GM12878 (cell line): ENCODE measurements at regions not wholly inside any gene's neighbourhood (a gene's known extent, or its start where the extent isn't known, plus 50 kb on each side); places are given as distances from the start of the nearest gene placed in this dataset.
A peak's percentile ranks its signal among the peaks of the same experiment; 100 is the strongest.
"Not testable (repeated sequence)": the region's sequence is repeated elsewhere in the genome, so short reads cannot be mapped to it uniquely, and the experiment has no call there.

ENCODE experiments used
- ATAC-seq: fragments of 200-7000 bp; cut with Tn5 transposase; 3 replicates; pipeline ENCODE4 v1.9.1; 2020; ENCODE audit warnings: mild to moderate bottlenecking, moderate library complexity
- BruUV-seq: library from RNA; stranded (reverse); fragments of 400-500 nt; replicated peaks from 2 replicates; lab custom pipeline; 2021; lab: Mats Ljungman, UMichigan
- CTCF ChIA-PET: fragments of 300-600 bp; sonication (Branson Sonifier 250); formaldehyde crosslinking; extraction: SDS; loops from one replicate; lab custom pipeline; 2021; ENCODE audit warnings: inconsistent platforms; lab: Yijun Ruan, JAX
- POLR2A ChIA-PET: fragments of 350-600 bp; formaldehyde crosslinking; extraction: SDS; loops from one replicate; lab custom pipeline; 2021; ENCODE audit warnings: inconsistent platforms; lab: Charles Lee
- RAD21 ChIA-PET: fragments of 300-600 bp; sonication (Branson Sonifier 250); formaldehyde crosslinking; loops from one replicate; lab custom pipeline; 2023; ENCODE audit warnings: antibody characterized with exemption; ENCODE audit not compliant: unreplicated experiment; lab: Charles Lee
- SMC1A ChIA-PET: fragments of 300-600 bp; sonication (Branson Sonifier 250); formaldehyde crosslinking; loops from one replicate; lab custom pipeline; 2023; ENCODE audit not compliant: unreplicated experiment, uncharacterized antibody; lab: Charles Lee
- DNase-seq: peaks from one replicate; pipeline ENCODE4 v3.0.0-alpha.2; 2011; ENCODE audit warnings: low read depth, low spot score
- FAIRE-seq: peaks from 3 replicates; lab custom pipeline; 2011; peaks lifted over from hg19 to GRCh38; lab: Jason Lieb, UNC
- H2AFZ ChIP-seq: 2 replicates; pipeline ENCODE4 v1.6.0; 2011; ENCODE audit warnings: low read depth, low read length, control low read depth; ENCODE audit not compliant: control insufficient read depth
- H3K27ac ChIP-seq: 2 replicates; pipeline ENCODE4 v1.5.1; 2011; ENCODE audit warnings: control low read depth; ENCODE audit not compliant: control insufficient read depth, insufficient read depth
- H3K27me3 ChIP-seq, 2 experiments: replicated peaks in 1 of 2; 2 replicates each; pipeline versions ENCODE4 v1.6.0 to v1.6.1; 2011; ENCODE audit warnings: low read length in 1 of 2; ENCODE audit not compliant: control insufficient read depth in 2 of 2, insufficient read depth in 2 of 2
- H3K36me3 ChIP-seq, 2 experiments: 2 replicates each; pipeline ENCODE4 v1.5.1; 2011; ENCODE audit warnings: low read length in 1 of 2; ENCODE audit not compliant: control insufficient read depth in 2 of 2, insufficient read depth in 2 of 2
- H3K4me1 ChIP-seq: 2 replicates; pipeline ENCODE4 v1.6.1; 2011; ENCODE audit warnings: mild to moderate bottlenecking, low read length, moderate library complexity, mixed read lengths; ENCODE audit not compliant: control insufficient read depth, insufficient read depth
- H3K4me2 ChIP-seq: 2 replicates; pipeline ENCODE4 v1.6.0; 2011; ENCODE audit warnings: control low read depth; ENCODE audit not compliant: control insufficient read depth, insufficient read depth
- H3K4me3 ChIP-seq: fragments of 200-600 bp; sonication (generic); 2 replicates; pipeline ENCODE4 v1.5.1; 2016
- H3K79me2 ChIP-seq: 2 replicates; pipeline ENCODE4 v1.6.0; 2011; ENCODE audit warnings: low read length; ENCODE audit not compliant: control insufficient read depth, insufficient read depth
- H3K9ac ChIP-seq: 2 replicates; pipeline ENCODE4 v1.8.0; 2011; ENCODE audit warnings: low read length, control low read depth, mixed read lengths; ENCODE audit not compliant: control insufficient read depth, insufficient read depth
- H3K9me3 ChIP-seq: replicated peaks from 3 replicates; pipeline ENCODE4 v1.5.1; 2011; ENCODE audit warnings: mild to moderate bottlenecking, low read length; ENCODE audit not compliant: control insufficient read depth, insufficient read depth
- H4K20me1 ChIP-seq: 2 replicates; pipeline ENCODE4 v1.6.0; 2011; ENCODE audit not compliant: control insufficient read depth, insufficient read depth
- EP300 ChIP-seq, 2 experiments: fragments of 150-350 bp in 1 of 2; IDR thresholded peaks; 2 replicates each; pipeline ENCODE4 v1.6.1; 2011 to 2012; ENCODE audit warnings: low read depth in 2 of 2, low read length in 2 of 2, borderline replicate concordance in 1 of 2, improper control_type of control experiment in 1 of 2, inconsistent platforms in 1 of 2; ENCODE audit not compliant: control insufficient read depth in 1 of 2
- RAD51 ChIP-seq: fragments of 450-650 bp; IDR thresholded peaks from 2 replicates; pipeline ENCODE4 v1.6.1; 2016; ENCODE audit warnings: moderate library complexity, mild to moderate bottlenecking, inconsistent platforms
- RFX5 ChIP-seq: IDR thresholded peaks from 2 replicates; pipeline ENCODE4 v1.6.1; 2011; ENCODE audit warnings: low read depth, low read length, improper control_type of control experiment
- RUNX3 ChIP-seq: IDR thresholded peaks from 2 replicates; pipeline ENCODE4 v1.6.1; 2012; ENCODE audit warnings: low read length, inconsistent platforms
- SIN3A ChIP-seq: IDR thresholded peaks from 2 replicates; pipeline ENCODE4 v1.6.1; 2012; ENCODE audit warnings: low read depth, low read length, improper control_type of control experiment
- SKIL ChIP-seq: fragments of 450-650 bp; IDR thresholded peaks from 2 replicates; pipeline ENCODE4 v1.6.1; 2017; ENCODE audit warnings: mild to moderate bottlenecking, low read depth, inconsistent platforms; ENCODE audit not compliant: poor library complexity, severe bottlenecking
- WGBS: methylation state at CpG from one replicate; pipeline ENCODE4 v1.1.6; 2016; ENCODE audit warnings: low lambda C conversion rate; ENCODE audit not compliant: insufficient replicate concordance, insufficient coverage; ENCODE audit errors: missing lambda C conversion rate; 5-methylcytosine and 5-hydroxymethylcytosine counted together
- in situ Hi-C: fragments of 300-500 bp; cut with MboI; formaldehyde crosslinking; loops from 9 replicates; pipeline ENCODE4 v1.14.3; 2018; ENCODE audit warnings: mixed read lengths
- intact Hi-C: fragments of 100-400 bp; cut with micrococcal nuclease; formaldehyde crosslinking; loops from one replicate; pipeline ENCODE4 v1.14.2; 2022; ENCODE audit not compliant: unreplicated experiment

- ChIA-PET POLR2A (interaction anchor here (0.6 kb wide), 2 partner anchors 14 to 34 kb away, joined by 3 to 4 read pairs; no protein-coding TSS in a partner anchor), SMC1A (interaction anchor here (0.9 to 4.8 kb wide), 7 partner anchors 9 to 37 kb away, joined by 3 to 32 read pairs (median 6); no protein-coding TSS in a partner anchor), RAD21 (interaction anchor here (0.9 to 2.7 kb wide), 4 partner anchors 18 to 439 kb away, joined by 3 to 9 read pairs (median 4); no protein-coding TSS in a partner anchor), CTCF (interaction anchor here (1.5 kb wide), 1 partner anchor 9 kb away, joined by 5 read pairs; no protein-coding TSS in a partner anchor)
- H4K20me1 ChIP-seq, H3K27ac ChIP-seq, FAIRE-seq, H3K4me1 ChIP-seq, BruUV-seq, H2AFZ ChIP-seq, H3K79me2 ChIP-seq, DNase-seq, H3K4me2 ChIP-seq, H3K9ac ChIP-seq, H3K4me3 ChIP-seq, in situ Hi-C loops, H3K27me3 ChIP-seq, H3K36me3 ChIP-seq, H3K9me3 ChIP-seq: not testable (repeated sequence)
- 49% methylated on average over 9 of the region's 9 CpGs for whole genome bisulfite sequencing
- ATAC-seq = peak; percentile 9; the same call in 2 of the 3 replicates
- intact Hi-C loops = loop anchor here (5.0 kb wide), 1 partner anchor 60 kb away; no protein-coding TSS in a partner anchor
Observed at GRCh38 chr13:22881721-22882608, 298.8 kb upstream of the SGCG start.

GRCh38 chr13:22883262-22883840 lies 297.4 kb upstream of the SGCG start:
- ChIA-PET CTCF (interaction anchor here (0.6 to 1.5 kb wide), 6 partner anchors 8 to 81 kb away, joined by 3 to 5 read pairs (median 4); no protein-coding TSS in a partner anchor), POLR2A (interaction anchor here (0.6 to 2.1 kb wide), 5 partner anchors 10 to 1280 kb away, joined by 3 to 8 read pairs (median 4); partner anchors contain the start of gene MICU2), SMC1A (interaction anchor here (0.9 to 4.8 kb wide), 10 partner anchors 12 to 438 kb away, joined by 3 to 32 read pairs (median 5); no protein-coding TSS in a partner anchor), RAD21 (interaction anchor here (0.7 to 2.7 kb wide), 8 partner anchors 8 to 438 kb away, joined by 3 to 9 read pairs (median 3); no protein-coding TSS in a partner anchor)
- ATAC-seq = peak; percentile 73
- WGBS = 2% methylated on average over 7 of the region's 7 CpGs
- H3K4me2 ChIP-seq = peak overlapping the region; percentile 64
- no peak overlapping the region for H2AFZ ChIP-seq
- H3K4me1 ChIP-seq = peaks cover 5% of the 10 kb centered on the region; the same call in 1 of the 2 replicates
- DNase-seq = peak; percentile 21
- FAIRE-seq = no peak
- H4K20me1 ChIP-seq = no peaks in the 10 kb centered on the region
- no peaks in the 10 kb centered on the region for H3K27me3 ChIP-seq
- H3K27ac ChIP-seq = peak overlapping the region; percentile 67
- BruUV-seq = no TSS peak
- no peaks in the 10 kb centered on the region; the same call in 1 of the 2 replicates for H3K79me2 ChIP-seq
- H3K36me3 ChIP-seq = no peaks in the 10 kb centered on the region
- peak overlapping the region; percentile 34; the same call in 1 of the 2 replicates for H3K4me3 ChIP-seq
- no peak overlapping the region for H3K9ac ChIP-seq
- intact Hi-C loops = loop anchor here (5.0 kb wide), 1 partner anchor 61 kb away; no protein-coding TSS in a partner anchor
- no peaks in the 10 kb centered on the region for H3K9me3 ChIP-seq
- in situ Hi-C loops = no loop called here
- TF ChIP-seq RFX5 (no peak), RAD51 (no peak), RUNX3 (peak; percentile 6; the same call in 1 of the 2 replicates), SIN3A (no peak), SKIL (no peak), EP300 (IDR thresholded peaks at IDR 0.05; ENCODE audit: borderline replicate concordance in 1 of 2, control insufficient read depth in 1 of 2, low read depth in 2 of 2, low read length in 2 of 2) (0 out of 4 replicates have a peak, but pooled peaks of 1 of the 2 experiments have one; percentile 28)
